HG03039 (cell line): ENCODE measurements at regions not wholly inside any gene's neighbourhood (a gene's known extent, or its start where the extent isn't known, plus 50 kb on each side); places are given as distances from the start of the nearest gene placed in this dataset.
"Not testable (repeated sequence)": the region's sequence is repeated elsewhere in the genome, so short reads cannot be mapped to it uniquely, and the experiment has no call there.

Experiments
- ATAC-seq: cut with Tn5 transposase; IDR thresholded peaks from one replicate; pipeline ENCODE4 v1.9.1; 2021; ENCODE audit warnings: mild to moderate bottlenecking, moderate library complexity; ENCODE audit not compliant: unreplicated experiment

GRCh38 chr12:126910570-126910969 is 1356.4 kb upstream of the TMEM132C start:
- ATAC-seq: no peak

- no peak for ATAC-seq
Observed at GRCh38 chr12:126912111-126912510, 1354.9 kb upstream of the TMEM132C start.

DNA sequence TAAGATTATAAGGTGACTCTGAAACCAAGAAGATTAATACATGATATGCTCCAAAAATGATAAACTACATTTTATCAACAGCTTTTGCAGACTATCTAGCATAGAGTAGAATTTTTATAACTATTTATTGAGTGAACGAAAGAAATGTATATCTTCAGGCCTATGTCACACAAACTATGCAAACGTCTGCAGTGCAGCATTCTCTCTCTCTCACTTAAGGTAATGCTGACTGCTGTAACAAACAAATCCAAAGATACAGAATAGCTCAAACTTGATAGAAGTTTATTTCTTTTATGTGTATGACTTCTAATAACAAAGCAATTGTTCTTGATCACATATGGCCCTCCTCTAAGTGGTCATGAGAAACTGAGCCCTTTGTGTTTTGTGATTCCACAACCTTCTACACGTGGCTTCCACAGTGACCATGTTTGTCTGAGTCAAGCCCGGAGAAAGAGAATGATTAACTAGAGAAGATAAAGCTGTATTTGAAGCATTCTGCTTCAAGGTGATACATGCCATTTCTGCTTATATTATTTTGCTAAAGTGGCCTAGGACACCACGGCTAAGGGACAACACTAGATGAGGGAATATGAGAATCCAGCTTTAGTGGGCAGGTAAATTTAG is 1352.7 kb upstream of the TMEM132C start:
- ATAC-seq: no peak

DNA sequence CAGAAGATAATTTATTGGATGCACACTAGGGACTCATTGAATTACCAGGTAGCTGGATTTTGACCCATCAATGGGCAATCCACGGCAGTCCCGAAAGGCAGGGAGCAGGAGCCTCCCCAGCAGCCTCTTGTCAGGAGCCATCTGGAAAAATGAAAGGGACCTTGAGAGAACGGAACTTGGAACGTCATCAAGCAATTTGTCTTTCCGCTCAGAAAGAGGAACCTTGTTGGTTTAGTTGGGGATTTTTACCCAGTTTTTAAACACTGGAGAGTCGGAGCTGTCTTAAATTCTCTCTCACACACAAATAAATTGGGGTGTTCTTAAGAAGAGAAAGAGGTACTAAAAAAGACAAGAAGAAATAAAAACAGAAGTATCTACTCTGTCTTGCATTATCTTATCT is 1351.7 kb upstream of the TMEM132C start:
- ATAC-seq: no peak

- ATAC-seq: no peak
Observed at GRCh38 chr12:126926023-126926594, 1340.9 kb upstream of the TMEM132C start.

GRCh38 chr12:126930234-126930633 is 1336.7 kb upstream of the TMEM132C start:
- ATAC-seq: no peak

GRCh38 chr12:126932156-126932555 is 1334.8 kb upstream of the TMEM132C start:
- no peak for ATAC-seq

- no peak for ATAC-seq
Observed at GRCh38 chr12:126935435-126935834, 1331.5 kb upstream of the TMEM132C start.

DNA sequence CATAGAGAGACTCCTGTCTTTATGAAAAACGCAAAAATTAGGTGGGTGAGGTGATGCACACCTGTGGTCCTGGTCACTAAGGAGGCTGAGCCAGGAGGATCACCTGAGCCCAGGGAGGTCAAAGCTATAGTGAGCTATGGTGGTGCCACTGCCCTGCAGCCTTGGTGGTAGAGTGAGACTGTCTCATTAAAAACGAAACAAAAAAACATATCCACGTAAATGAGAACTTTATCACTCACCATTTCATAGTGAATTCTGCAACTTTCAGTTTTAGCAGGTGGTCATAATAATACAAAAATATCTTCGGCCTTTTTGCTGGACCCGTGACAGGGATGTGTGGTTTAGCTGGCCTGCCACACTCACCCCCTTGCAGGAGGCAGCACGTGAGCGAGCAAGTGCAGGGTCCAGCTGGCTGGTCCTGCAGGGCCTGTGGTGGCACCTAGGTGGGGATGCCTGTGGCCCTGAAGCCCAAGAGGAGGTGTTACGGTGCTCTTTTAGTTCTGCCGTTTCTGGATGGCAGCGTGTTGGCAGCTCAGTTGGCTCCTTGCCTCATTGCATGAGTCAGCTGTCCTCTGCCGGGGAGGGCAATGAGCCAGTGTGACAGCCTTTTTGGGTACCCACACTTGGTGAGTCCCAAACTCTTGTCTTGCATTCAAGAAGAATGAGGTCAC is 1330.7 kb upstream of the TMEM132C start:
- no peak for ATAC-seq

DNA sequence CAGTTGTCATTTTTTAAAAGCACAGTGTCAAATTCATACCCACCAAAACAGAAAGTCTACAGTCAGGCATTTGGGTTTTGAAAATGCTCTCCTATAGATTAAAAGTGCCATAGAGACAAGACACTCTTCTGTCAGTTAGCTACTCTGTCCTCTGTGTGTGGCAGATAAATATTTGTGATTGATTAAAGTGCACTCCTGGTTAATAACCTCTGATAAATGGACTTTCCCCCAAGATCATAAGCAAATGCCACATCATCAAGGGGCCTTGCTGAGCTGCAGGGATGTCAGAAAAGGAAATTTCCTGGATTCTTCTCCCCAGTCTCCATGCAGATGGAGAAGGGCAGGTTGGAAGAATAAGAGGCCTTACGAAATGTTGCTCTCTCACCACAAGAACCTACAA is 1329.5 kb upstream of the TMEM132C start:
- no peak for ATAC-seq

GRCh38 chr12:126944684-126945083 is 1322.3 kb upstream of the TMEM132C start:
- no peak for ATAC-seq

DNA sequence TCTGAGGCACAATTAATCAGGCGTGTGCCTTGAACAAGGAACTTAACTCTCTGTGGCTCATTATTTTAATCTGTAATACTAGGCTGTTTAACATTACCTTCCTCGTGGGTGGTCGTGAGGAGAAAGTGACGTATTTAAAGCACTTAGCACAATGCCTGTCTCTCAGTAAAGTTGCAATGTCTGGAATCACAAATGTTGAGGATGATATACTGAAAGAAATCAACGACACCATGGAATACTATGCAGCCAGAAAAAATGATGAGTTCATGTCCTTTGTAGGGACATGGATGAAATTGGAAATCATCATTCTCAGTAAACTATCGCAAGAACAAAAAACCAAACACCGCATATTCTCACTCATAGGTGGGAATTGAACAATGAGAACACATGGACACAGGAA is 1320.0 kb upstream of the TMEM132C start:
- not testable (repeated sequence) for ATAC-seq

GRCh38 chr12:126949558-126949957 is 1317.4 kb upstream of the TMEM132C start:
- no peak for ATAC-seq

DNA sequence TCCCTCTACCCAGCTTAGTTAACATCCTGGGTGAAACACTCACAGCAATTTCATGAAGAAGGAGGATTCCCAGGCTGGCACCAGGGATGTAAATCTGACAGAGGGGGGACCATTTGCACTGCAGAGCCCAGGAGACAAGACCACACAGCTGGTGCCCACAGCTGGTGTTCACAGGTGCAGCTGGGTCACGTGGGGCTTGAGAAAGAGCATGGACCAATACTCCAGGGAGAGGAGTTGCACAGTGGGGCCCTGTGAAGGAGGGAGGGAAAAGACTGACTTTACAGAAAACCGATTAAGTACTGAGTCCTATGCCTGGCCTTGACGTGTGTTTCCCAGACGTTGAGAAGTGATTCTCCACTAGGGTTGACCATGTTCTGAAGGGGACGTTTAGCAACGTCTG is 1316.7 kb upstream of the TMEM132C start:
- ATAC-seq: no peak

DNA sequence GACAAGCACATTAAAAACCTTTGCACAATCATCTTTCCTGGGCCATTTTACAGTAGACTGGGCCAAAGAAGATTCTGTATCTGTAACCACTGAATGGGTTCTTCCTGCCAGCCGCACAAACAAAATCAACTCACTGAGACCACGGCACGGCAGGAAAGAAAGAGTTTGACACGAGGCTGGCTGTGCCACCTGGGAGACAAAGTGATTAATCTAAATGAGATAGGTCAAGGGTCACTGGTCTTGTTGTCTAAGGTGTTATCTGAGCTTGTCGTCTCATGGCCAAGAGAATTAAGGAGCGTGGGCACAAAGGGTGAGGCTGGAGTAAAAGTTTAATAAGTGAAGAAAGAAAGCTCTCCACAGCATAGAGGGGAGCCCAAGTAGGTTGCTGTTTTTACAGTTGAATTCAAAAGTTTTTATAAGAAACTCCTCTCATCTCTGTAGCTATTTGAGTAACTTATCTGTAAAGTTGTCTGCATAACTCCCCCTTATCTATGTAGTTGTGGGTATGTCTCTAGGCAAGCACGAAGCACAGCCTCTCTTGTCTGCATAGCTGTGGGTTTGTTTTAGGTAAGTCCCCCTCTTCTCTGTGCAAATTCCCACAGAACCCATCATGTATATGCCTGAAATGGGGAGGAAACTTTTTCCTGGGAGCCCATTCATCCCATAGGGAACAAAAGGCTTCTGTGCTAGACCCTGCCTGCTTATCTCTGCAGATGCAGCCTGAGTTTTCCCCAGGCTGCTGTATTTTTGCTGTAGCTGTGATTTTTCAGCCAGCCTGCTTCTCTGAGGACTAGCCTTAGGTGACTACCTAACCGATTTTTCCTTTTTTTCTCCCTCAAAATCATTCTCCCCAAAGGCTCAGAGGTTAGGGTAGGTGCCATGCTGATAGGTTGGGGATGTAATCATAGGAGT is 1314.6 kb upstream of the TMEM132C start:
- ATAC-seq: no peak

- no peak for ATAC-seq
Observed at GRCh38 chr12:126953365-126953889, 1313.5 kb upstream of the TMEM132C start.

DNA sequence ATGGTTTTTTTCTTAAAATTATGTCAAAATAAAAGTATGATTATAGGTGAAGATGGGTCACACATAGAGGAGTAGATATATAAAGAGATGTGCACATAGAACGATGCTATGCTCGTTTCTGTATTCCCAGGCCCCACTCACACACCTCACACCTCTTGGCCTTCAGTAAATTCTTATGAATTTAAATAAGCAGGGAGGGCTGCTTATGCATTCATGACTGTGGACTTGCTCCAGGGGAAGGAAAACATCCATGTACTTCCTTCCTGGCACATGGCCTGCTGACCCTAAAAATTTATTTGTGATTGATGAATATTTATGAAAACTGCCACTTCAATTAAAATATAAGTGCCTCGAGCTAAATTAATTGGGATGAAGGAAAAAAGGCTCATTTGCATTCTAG is 1306.7 kb upstream of the TMEM132C start:
- no peak for ATAC-seq

DNA sequence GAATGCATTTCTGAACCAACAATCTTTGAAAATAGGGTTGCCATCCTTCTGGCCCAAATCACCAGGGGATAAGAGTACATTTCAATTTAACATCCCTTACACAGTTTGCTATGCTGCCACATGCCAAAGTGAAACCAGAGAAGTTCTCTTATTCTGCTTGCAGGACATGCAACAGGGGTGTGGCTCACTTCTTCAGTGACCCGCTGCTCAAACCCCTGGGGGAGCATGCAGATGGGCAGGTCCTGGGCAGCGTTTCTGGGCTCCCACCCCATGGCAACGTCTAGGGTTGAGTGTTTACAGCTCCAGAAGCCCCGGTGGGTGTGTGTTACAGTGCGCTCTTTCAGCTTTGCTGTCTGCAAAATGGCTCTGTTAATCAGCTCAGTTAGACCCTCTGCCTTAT is 1306.3 kb upstream of the TMEM132C start:
- no peak for ATAC-seq

- no peak for ATAC-seq
Observed at GRCh38 chr12:126963825-126964224, 1303.1 kb upstream of the TMEM132C start.

GRCh38 chr12:126966498-126966897 is 1300.5 kb upstream of the TMEM132C start:
- no peak for ATAC-seq

- ATAC-seq: no peak
Observed at GRCh38 chr12:126967152-126967551, 1299.8 kb upstream of the TMEM132C start.
